Superior temporal gyrus (tissue), 1 donor: ENCODE measurements at regions not wholly inside any gene's neighbourhood (a gene's known extent, or its start where the extent isn't known, plus 50 kb on each side); places are given as distances from the start of the nearest gene placed in this dataset.

Experiments
- DNase-seq: peaks from one replicate; pipeline ENCODE4 v3.0.0-alpha.2; 2016; ENCODE audit errors: extremely low spot score

- DNase-seq = no peak
These were observed 201.1 kb upstream of the MVB12B start for GRCh38 chr9:126125577-126125976.

GRCh38 chr9:126125992-126126409 lies 200.6 kb upstream of the MVB12B start:
- no peak for DNase-seq

- DNase-seq = no peak
These were observed 199.8 kb upstream of the MVB12B start for GRCh38 chr9:126126807-126127206.

- no peak for DNase-seq
These were observed 199.0 kb upstream of the MVB12B start for GRCh38 chr9:126127591-126127990.

GRCh38 chr9:126128494-126129142 lies 198.0 kb upstream of the MVB12B start:
- DNase-seq = no peak

GRCh38 chr9:126131066-126132010 lies 195.3 kb upstream of the MVB12B start:
- DNase-seq = no peak

GRCh38 chr9:126132746-126133145 lies 193.9 kb upstream of the MVB12B start:
- no peak for DNase-seq

- DNase-seq = no peak
These were observed 182.4 kb upstream of the MVB12B start for GRCh38 chr9:126144196-126144595.

- DNase-seq = no peak
These were observed 181.8 kb upstream of the MVB12B start for GRCh38 chr9:126144603-126145456.

- no peak for DNase-seq
These were observed 180.8 kb upstream of the MVB12B start for GRCh38 chr9:126145887-126146253.

GRCh38 chr9:126146254-126147145 lies 180.1 kb upstream of the MVB12B start:
- no peak for DNase-seq

- DNase-seq = no peak
These were observed 179.3 kb upstream of the MVB12B start for GRCh38 chr9:126147186-126147935.

- DNase-seq = no peak
These were observed 178.4 kb upstream of the MVB12B start for GRCh38 chr9:126147936-126148870.

GRCh38 chr9:126148994-126149393 lies 177.6 kb upstream of the MVB12B start:
- DNase-seq = no peak

GRCh38 chr9:126149661-126150060 lies 177.0 kb upstream of the MVB12B start:
- no peak for DNase-seq

GRCh38 chr9:126150411-126151030 lies 176.1 kb upstream of the MVB12B start:
- DNase-seq = no peak

- no peak for DNase-seq
These were observed 175.5 kb upstream of the MVB12B start for GRCh38 chr9:126151031-126151685.

GRCh38 chr9:126151686-126152134 lies 174.9 kb upstream of the MVB12B start:
- DNase-seq = no peak
